Caco-2 (cell line): ENCODE measurements at regions not wholly inside any gene's neighbourhood (a gene's known extent, or its start where the extent isn't known, plus 50 kb on each side); places are given as distances from the start of the nearest gene placed in this dataset.

Experiments
- BruUV-seq: library from RNA; stranded (reverse); fragments of 400-500 nt; replicated peaks from 2 replicates; lab custom pipeline; 2021; lab: Mats Ljungman, UMichigan
- CTCF ChIA-PET: fragments of 300-600 bp; sonication (Branson Sonifier 250); formaldehyde crosslinking; loops from one replicate; lab custom pipeline; 2022; ENCODE audit warnings: antibody characterized with exemption; lab: Charles Lee
- POLR2A ChIA-PET: fragments of 300-600 bp; sonication (Branson Sonifier 250); formaldehyde crosslinking; loops from one replicate; lab custom pipeline; 2022; ENCODE audit warnings: antibody characterized with exemption; lab: Charles Lee
- DNase-seq, 2 experiments: peaks; one replicate each; pipeline versions ENCODE4 v3.0.0 to v3.0.0-alpha.2; 2020 to 2022
- H3K27me3 ChIP-seq: replicated peaks from 2 replicates; pipeline ENCODE4 v1.6.0; 2011; ENCODE audit warnings: low read length; ENCODE audit not compliant: control insufficient read depth, insufficient read depth
- H3K36me3 ChIP-seq: 2 replicates; pipeline ENCODE4 v1.5.1; 2011; ENCODE audit warnings: low read length; ENCODE audit not compliant: control insufficient read depth, insufficient read depth
- H3K4me1 ChIP-seq: fragments of 250-450 bp; sonication (Bioruptor Pico); 2 replicates; pipeline ENCODE4 v1.5.1; 2020; ENCODE audit warnings: mild to moderate bottlenecking
- H3K4me3 ChIP-seq: 2 replicates; pipeline ENCODE4 v1.5.1; 2011; ENCODE audit warnings: low read depth, mild to moderate bottlenecking, control low read depth, low read length
- H3K9me3 ChIP-seq: fragments of 250-450 bp; sonication (Bioruptor Pico); 2 replicates; pipeline ENCODE4 v1.5.1; 2020; ENCODE audit warnings: mild to moderate bottlenecking, moderate library complexity
- H3K27ac Mint-ChIP-seq: one replicate; pipeline ENCODE4 v1.8.0; 2022; ENCODE audit warnings: mixed read lengths; ENCODE audit not compliant: unreplicated experiment
- H3K27me3 Mint-ChIP-seq: one replicate; pipeline ENCODE4 v1.8.0; 2022; ENCODE audit warnings: mixed read lengths; ENCODE audit not compliant: insufficient read depth, unreplicated experiment
- H3K36me3 Mint-ChIP-seq: one replicate; pipeline ENCODE4 v1.8.0; 2022; ENCODE audit warnings: mild to moderate bottlenecking, mixed read lengths; ENCODE audit not compliant: insufficient read depth, unreplicated experiment
- H3K4me1 Mint-ChIP-seq: one replicate; pipeline ENCODE4 v1.8.0; 2022; ENCODE audit warnings: low read depth, mixed read lengths; ENCODE audit not compliant: unreplicated experiment
- H3K4me3 Mint-ChIP-seq: one replicate; pipeline ENCODE4 v1.8.0; 2022; ENCODE audit warnings: mild to moderate bottlenecking, moderate library complexity, mixed read lengths; ENCODE audit not compliant: unreplicated experiment
- H3K9me3 Mint-ChIP-seq: one replicate; pipeline ENCODE4 v1.8.0; 2022; ENCODE audit warnings: mixed read lengths; ENCODE audit not compliant: unreplicated experiment
- intact Hi-C: fragments of 100-400 bp; cut with micrococcal nuclease; formaldehyde crosslinking; loops from one replicate; pipeline ENCODE4 v1.10.0; 2022; ENCODE audit not compliant: unreplicated experiment
- TF ChIP-seq, protein P1 (sequence below), 2 experiments: fragments of 200-600 bp in 1 of 2; IDR thresholded peaks; 1 replicate in 1 of 2; 2 replicates in 1 of 2; pipeline versions ENCODE4 v1.5.1 to v1.8.0; 2011 to 2022; ENCODE audit warnings: antibody characterized with exemption in 1 of 2, control low read depth in 1 of 2, inconsistent platforms in 1 of 2, low read depth in 1 of 2, low read length in 1 of 2, mild to moderate bottlenecking in 1 of 2, moderate library complexity in 1 of 2; ENCODE audit not compliant: insufficient read depth in 1 of 2, severe bottlenecking in 1 of 2, unreplicated experiment in 1 of 2

DNA sequence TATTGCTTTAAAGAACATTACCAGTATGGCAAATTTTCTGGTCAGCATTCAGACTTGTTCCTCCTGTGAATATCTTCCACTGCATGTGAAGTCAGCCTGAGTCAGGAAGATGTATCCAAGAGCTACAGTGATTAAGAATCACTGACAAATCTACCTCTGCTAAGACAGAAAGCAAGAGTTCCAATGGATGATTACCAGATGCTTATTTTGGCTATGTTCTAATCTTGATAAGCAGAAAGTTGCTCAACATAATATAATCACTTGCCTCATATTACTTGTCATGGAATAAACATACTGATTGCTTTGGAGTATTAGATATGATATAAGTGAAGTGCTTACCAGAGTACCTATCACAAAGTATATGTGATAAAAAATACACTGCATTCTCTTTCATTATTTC lies 738.1 kb downstream of the ADGRL2 start:
- CTCF ChIA-PET: no interaction called here
- Mint-ChIP-seq H3K4me3 (no peak overlapping the region), H3K9me3 (no peaks in the 10 kb centered on the region), H3K27ac (no peak overlapping the region), H3K36me3 (no peaks in the 10 kb centered on the region), H3K4me1 (no peaks in the 10 kb centered on the region), H3K27me3 (peaks cover 2% of the 10 kb centered on the region)
- Histone ChIP-seq H3K27me3 (no peaks in the 10 kb centered on the region), H3K4me1 (no peaks in the 10 kb centered on the region), H3K36me3 (no peaks in the 10 kb centered on the region), H3K4me3 (no peak overlapping the region), H3K9me3 (no peaks in the 10 kb centered on the region)
- no TSS peak for BruUV-seq
- intact Hi-C loops: no loop called here
- no peak for DNase-seq
- TF ChIP-seq, protein P1, sequence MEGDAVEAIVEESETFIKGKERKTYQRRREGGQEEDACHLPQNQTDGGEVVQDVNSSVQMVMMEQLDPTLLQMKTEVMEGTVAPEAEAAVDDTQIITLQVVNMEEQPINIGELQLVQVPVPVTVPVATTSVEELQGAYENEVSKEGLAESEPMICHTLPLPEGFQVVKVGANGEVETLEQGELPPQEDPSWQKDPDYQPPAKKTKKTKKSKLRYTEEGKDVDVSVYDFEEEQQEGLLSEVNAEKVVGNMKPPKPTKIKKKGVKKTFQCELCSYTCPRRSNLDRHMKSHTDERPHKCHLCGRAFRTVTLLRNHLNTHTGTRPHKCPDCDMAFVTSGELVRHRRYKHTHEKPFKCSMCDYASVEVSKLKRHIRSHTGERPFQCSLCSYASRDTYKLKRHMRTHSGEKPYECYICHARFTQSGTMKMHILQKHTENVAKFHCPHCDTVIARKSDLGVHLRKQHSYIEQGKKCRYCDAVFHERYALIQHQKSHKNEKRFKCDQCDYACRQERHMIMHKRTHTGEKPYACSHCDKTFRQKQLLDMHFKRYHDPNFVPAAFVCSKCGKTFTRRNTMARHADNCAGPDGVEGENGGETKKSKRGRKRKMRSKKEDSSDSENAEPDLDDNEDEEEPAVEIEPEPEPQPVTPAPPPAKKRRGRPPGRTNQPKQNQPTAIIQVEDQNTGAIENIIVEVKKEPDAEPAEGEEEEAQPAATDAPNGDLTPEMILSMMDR (IDR thresholded peaks at IDR 0.05; ENCODE audit: insufficient read depth in 1 of 2, low read depth in 1 of 2, low read length in 1 of 2, severe bottlenecking in 1 of 2, unreplicated experiment in 1 of 2): no peak
- POLR2A ChIA-PET: no interaction called here

DNA sequence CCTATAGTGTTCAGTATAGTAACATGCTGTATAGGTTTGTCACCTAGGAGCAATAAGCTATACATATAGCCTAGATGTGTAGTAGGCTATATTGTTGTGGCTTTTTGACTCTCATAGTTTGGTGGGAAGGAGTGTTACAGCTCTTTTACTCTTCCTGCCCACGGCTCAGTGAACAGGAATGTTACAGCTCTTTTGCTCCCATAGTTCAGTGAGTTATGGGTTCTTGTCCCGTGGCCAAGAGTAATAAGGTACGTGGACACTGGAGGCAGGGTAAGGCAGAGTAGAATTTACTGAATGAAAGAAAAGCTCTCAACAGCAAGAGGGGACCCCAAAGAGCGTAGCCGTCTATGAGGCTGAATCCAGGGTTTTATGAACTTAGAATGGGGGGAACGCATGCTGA lies 734.3 kb downstream of the ADGRL2 start:
- no TSS peak for BruUV-seq

DNA sequence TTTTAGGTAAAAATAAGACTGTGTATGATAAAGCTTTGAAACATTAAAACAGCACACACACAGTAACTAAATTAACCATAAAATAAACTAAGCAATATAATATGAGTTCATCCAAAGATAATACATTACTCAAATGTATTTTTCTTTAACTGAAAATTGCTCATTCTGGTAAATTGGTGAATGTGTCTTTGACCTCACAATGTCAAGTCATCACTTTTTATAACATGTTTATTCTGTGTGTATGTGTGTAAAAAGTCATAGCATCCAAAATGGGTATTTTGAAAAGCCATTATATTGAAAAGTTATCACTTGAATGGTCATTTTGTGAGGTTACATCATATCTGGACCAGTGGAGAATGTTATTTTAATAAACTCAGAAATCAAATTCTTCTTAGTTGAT lies 724.6 kb downstream of the ADGRL2 start:
- ChIA-PET CTCF (no interaction called here), POLR2A (no interaction called here)
- H3K4me1 ChIP-seq: no peaks in the 10 kb centered on the region
- no peak overlapping the region for H3K4me3 ChIP-seq
- no peaks in the 10 kb centered on the region for H3K36me3 ChIP-seq
- no peak for DNase-seq
- TF ChIP-seq, protein P1 (IDR thresholded peaks at IDR 0.05; ENCODE audit: insufficient read depth in 1 of 2, low read depth in 1 of 2, low read length in 1 of 2, severe bottlenecking in 1 of 2, unreplicated experiment in 1 of 2): no peak
- no peaks in the 10 kb centered on the region for H3K27me3 ChIP-seq
- Mint-ChIP-seq H3K9me3 (peaks cover under 1% of the 10 kb centered on the region), H3K27ac (no peak overlapping the region), H3K36me3 (no peaks in the 10 kb centered on the region), H3K4me3 (no peak overlapping the region), H3K27me3 (no peaks in the 10 kb centered on the region), H3K4me1 (no peaks in the 10 kb centered on the region)
- intact Hi-C loops: no loop called here
- no TSS peak for BruUV-seq
- H3K9me3 ChIP-seq: no peaks in the 10 kb centered on the region

More for the DNA sequence above, 734.3 kb downstream of the ADGRL2 start:
- Mint-ChIP-seq H3K9me3 (peaks cover 8% of the 10 kb centered on the region), H3K27me3 (no peaks in the 10 kb centered on the region), H3K4me3 (no peak overlapping the region), H3K4me1 (no peaks in the 10 kb centered on the region), H3K36me3 (no peaks in the 10 kb centered on the region), H3K27ac (no peak overlapping the region)
- H3K9me3 ChIP-seq: no peaks in the 10 kb centered on the region
- intact Hi-C loops: no loop called here
- POLR2A ChIA-PET: no interaction called here
- H3K36me3 ChIP-seq: no peaks in the 10 kb centered on the region
- no peak overlapping the region for H3K4me3 ChIP-seq
- no peak for DNase-seq
- TF ChIP-seq, protein P1 (IDR thresholded peaks at IDR 0.05; ENCODE audit: insufficient read depth in 1 of 2, low read depth in 1 of 2, low read length in 1 of 2, severe bottlenecking in 1 of 2, unreplicated experiment in 1 of 2): no peak
- CTCF ChIA-PET: no interaction called here
- H3K27me3 ChIP-seq: no peaks in the 10 kb centered on the region
- no peaks in the 10 kb centered on the region for H3K4me1 ChIP-seq
